Activated CD4-positive, alpha-beta T cell treated with anti-CD3 and anti-CD28 coated beads, Interleukin-2, amount 10 ng/mL, durations not matched to agents 24 days and 14 days (primary cell): ENCODE measurements at regions not wholly inside any gene's neighbourhood (a gene's known extent, or its start where the extent isn't known, plus 50 kb on each side); places are given as distances from the start of the nearest gene placed in this dataset.

Experiments used
- DNase-seq: peaks from one replicate; pipeline ENCODE4 v3.0.0; 2022
- H3K27ac Mint-ChIP-seq: one replicate; pipeline ENCODE4 v1.8.0; 2022; ENCODE audit warnings: mild to moderate bottlenecking, mixed read lengths
- H3K27me3 Mint-ChIP-seq: one replicate; pipeline ENCODE4 v1.8.0; 2022; ENCODE audit warnings: mixed read lengths
- H3K36me3 Mint-ChIP-seq: one replicate; pipeline ENCODE4 v1.8.0; 2022; ENCODE audit warnings: low read depth, mild to moderate bottlenecking, mixed read lengths
- H3K4me1 Mint-ChIP-seq: one replicate; pipeline ENCODE4 v1.8.0; 2021; ENCODE audit warnings: mixed read lengths
- H3K4me3 Mint-ChIP-seq: one replicate; pipeline ENCODE4 v1.8.0; 2022; ENCODE audit warnings: mild to moderate bottlenecking, moderate library complexity, mixed read lengths
- H3K9me3 Mint-ChIP-seq: one replicate; pipeline ENCODE4 v1.8.0; 2021; ENCODE audit warnings: mixed read lengths
- intact Hi-C: fragments of 100-400 bp; cut with micrococcal nuclease; formaldehyde crosslinking; loops from one replicate; pipeline ENCODE4 v1.15.1; 2023

GRCh38 chr11:45568049-45568448 lies 97.4 kb downstream of the CHST1 start:
- Mint-ChIP-seq H3K36me3 (no peaks in the 10 kb centered on the region), H3K27ac (no peak overlapping the region), H3K27me3 (peaks cover 5% of the 10 kb centered on the region), H3K9me3 (no peaks in the 10 kb centered on the region), H3K4me3 (no peak overlapping the region), H3K4me1 (no peaks in the 10 kb centered on the region)
- no peak for DNase-seq
- intact Hi-C loops = no loop called here

GRCh38 chr11:45565446-45565988 lies 99.9 kb downstream of the CHST1 start:
- H3K4me3 Mint-ChIP-seq = no peak overlapping the region
- no peaks in the 10 kb centered on the region for H3K4me1 Mint-ChIP-seq
- peaks cover 2% of the 10 kb centered on the region for H3K27me3 Mint-ChIP-seq
- H3K36me3 Mint-ChIP-seq = no peaks in the 10 kb centered on the region
- H3K27ac Mint-ChIP-seq = no peak overlapping the region
- no peak for DNase-seq
- intact Hi-C loops = no loop called here
- H3K9me3 Mint-ChIP-seq = no peaks in the 10 kb centered on the region

- no peak overlapping the region for H3K4me3 Mint-ChIP-seq
- no peaks in the 10 kb centered on the region for H3K9me3 Mint-ChIP-seq
- H3K36me3 Mint-ChIP-seq = no peaks in the 10 kb centered on the region
- intact Hi-C loops = no loop called here
- no peaks in the 10 kb centered on the region for H3K4me1 Mint-ChIP-seq
- no peak overlapping the region for H3K27ac Mint-ChIP-seq
- no peak for DNase-seq
- H3K27me3 Mint-ChIP-seq = peaks cover 2% of the 10 kb centered on the region
Observed at GRCh38 chr11:45563810-45564209, 101.6 kb downstream of the CHST1 start.

- intact Hi-C loops = no loop called here
- H3K4me3 Mint-ChIP-seq = no peak overlapping the region
- H3K4me1 Mint-ChIP-seq = no peaks in the 10 kb centered on the region
- no peak overlapping the region for H3K27ac Mint-ChIP-seq
- no peak for DNase-seq
- peaks cover 2% of the 10 kb centered on the region for H3K27me3 Mint-ChIP-seq
- no peaks in the 10 kb centered on the region for H3K36me3 Mint-ChIP-seq
- H3K9me3 Mint-ChIP-seq = no peaks in the 10 kb centered on the region
Observed at GRCh38 chr11:45563171-45563570, 102.3 kb downstream of the CHST1 start.

- Mint-ChIP-seq H3K9me3 (no peaks in the 10 kb centered on the region), H3K4me3 (no peak overlapping the region), H3K4me1 (no peaks in the 10 kb centered on the region), H3K27ac (no peak overlapping the region), H3K27me3 (peaks cover 5% of the 10 kb centered on the region), H3K36me3 (no peaks in the 10 kb centered on the region)
- no peak for DNase-seq
- intact Hi-C loops = no loop called here
Observed at GRCh38 chr11:45560913-45561281, 104.5 kb downstream of the CHST1 start.

GRCh38 chr11:45560155-45560912 lies 105.1 kb downstream of the CHST1 start:
- Mint-ChIP-seq H3K27ac (no peak overlapping the region), H3K4me3 (no peak overlapping the region), H3K36me3 (no peaks in the 10 kb centered on the region), H3K9me3 (no peaks in the 10 kb centered on the region), H3K27me3 (peaks cover 5% of the 10 kb centered on the region), H3K4me1 (no peaks in the 10 kb centered on the region)
- intact Hi-C loops = no loop called here
- DNase-seq = no peak

- H3K27ac Mint-ChIP-seq = no peak overlapping the region
- H3K27me3 Mint-ChIP-seq = peaks cover 3% of the 10 kb centered on the region
- DNase-seq = no peak
- H3K4me3 Mint-ChIP-seq = no peak overlapping the region
- intact Hi-C loops = no loop called here
- H3K4me1 Mint-ChIP-seq = no peaks in the 10 kb centered on the region
- H3K9me3 Mint-ChIP-seq = no peaks in the 10 kb centered on the region
- no peaks in the 10 kb centered on the region for H3K36me3 Mint-ChIP-seq
Observed at GRCh38 chr11:45556851-45557707, 108.3 kb downstream of the CHST1 start.

GRCh38 chr11:45554230-45554967 lies 111.0 kb downstream of the CHST1 start:
- Mint-ChIP-seq H3K27me3 (peaks cover 3% of the 10 kb centered on the region), H3K9me3 (no peaks in the 10 kb centered on the region), H3K4me3 (no peak overlapping the region), H3K36me3 (no peaks in the 10 kb centered on the region), H3K4me1 (no peaks in the 10 kb centered on the region), H3K27ac (no peak overlapping the region)
- intact Hi-C loops = no loop called here
- no peak for DNase-seq

- intact Hi-C loops = no loop called here
Observed at GRCh38 chr11:45553383-45553936, 112.0 kb downstream of the CHST1 start.

GRCh38 chr11:45551191-45551713 lies 114.2 kb downstream of the CHST1 start:
- H3K36me3 Mint-ChIP-seq = no peaks in the 10 kb centered on the region
- no peaks in the 10 kb centered on the region for H3K4me1 Mint-ChIP-seq
- H3K27ac Mint-ChIP-seq = no peak overlapping the region
- H3K4me3 Mint-ChIP-seq = no peak overlapping the region
- no peaks in the 10 kb centered on the region for H3K9me3 Mint-ChIP-seq
- H3K27me3 Mint-ChIP-seq = no peaks in the 10 kb centered on the region
- intact Hi-C loops = no loop called here
- DNase-seq = no peak

More at GRCh38 chr11:45553383-45553936, 112.0 kb downstream of the CHST1 start:
- H3K36me3 Mint-ChIP-seq = no peaks in the 10 kb centered on the region
- no peak overlapping the region for H3K4me3 Mint-ChIP-seq
- no peaks in the 10 kb centered on the region for H3K4me1 Mint-ChIP-seq
- DNase-seq = no peak
- no peak overlapping the region for H3K27ac Mint-ChIP-seq
- peaks cover 3% of the 10 kb centered on the region for H3K27me3 Mint-ChIP-seq
- no peaks in the 10 kb centered on the region for H3K9me3 Mint-ChIP-seq

- Mint-ChIP-seq H3K27me3 (no peaks in the 10 kb centered on the region), H3K27ac (no peak overlapping the region), H3K4me1 (no peaks in the 10 kb centered on the region), H3K9me3 (no peaks in the 10 kb centered on the region), H3K36me3 (no peaks in the 10 kb centered on the region), H3K4me3 (no peak overlapping the region)
- no peak for DNase-seq
- intact Hi-C loops = no loop called here
Observed at GRCh38 chr11:45549257-45549656, 116.2 kb downstream of the CHST1 start.

- Mint-ChIP-seq H3K27ac (no peak overlapping the region), H3K9me3 (no peaks in the 10 kb centered on the region), H3K4me3 (no peak overlapping the region), H3K4me1 (no peaks in the 10 kb centered on the region), H3K36me3 (no peaks in the 10 kb centered on the region), H3K27me3 (no peaks in the 10 kb centered on the region)
- DNase-seq = no peak
- intact Hi-C loops = no loop called here
Observed at GRCh38 chr11:45546366-45546765, 119.1 kb downstream of the CHST1 start.

GRCh38 chr11:45544826-45545225 lies 120.6 kb downstream of the CHST1 start:
- intact Hi-C loops = no loop called here
- no peak overlapping the region for H3K4me3 Mint-ChIP-seq
- H3K4me1 Mint-ChIP-seq = no peaks in the 10 kb centered on the region
- H3K27ac Mint-ChIP-seq = no peak overlapping the region
- DNase-seq = no peak
- H3K36me3 Mint-ChIP-seq = no peaks in the 10 kb centered on the region
- no peaks in the 10 kb centered on the region for H3K9me3 Mint-ChIP-seq
- H3K27me3 Mint-ChIP-seq = no peaks in the 10 kb centered on the region
